Right forelimb (tissue), 1 donor: ENCODE measurements at regions not wholly inside any gene's neighbourhood (a gene's known extent, or its start where the extent isn't known, plus 50 kb on each side); places are given as distances from the start of the nearest gene placed in this dataset.
A peak's percentile ranks its signal among the peaks of the same experiment; 100 is the strongest.

Experiments
- DNase-seq: peaks from one replicate; pipeline ENCODE4 v3.0.0-alpha.2; 2018

DNA sequence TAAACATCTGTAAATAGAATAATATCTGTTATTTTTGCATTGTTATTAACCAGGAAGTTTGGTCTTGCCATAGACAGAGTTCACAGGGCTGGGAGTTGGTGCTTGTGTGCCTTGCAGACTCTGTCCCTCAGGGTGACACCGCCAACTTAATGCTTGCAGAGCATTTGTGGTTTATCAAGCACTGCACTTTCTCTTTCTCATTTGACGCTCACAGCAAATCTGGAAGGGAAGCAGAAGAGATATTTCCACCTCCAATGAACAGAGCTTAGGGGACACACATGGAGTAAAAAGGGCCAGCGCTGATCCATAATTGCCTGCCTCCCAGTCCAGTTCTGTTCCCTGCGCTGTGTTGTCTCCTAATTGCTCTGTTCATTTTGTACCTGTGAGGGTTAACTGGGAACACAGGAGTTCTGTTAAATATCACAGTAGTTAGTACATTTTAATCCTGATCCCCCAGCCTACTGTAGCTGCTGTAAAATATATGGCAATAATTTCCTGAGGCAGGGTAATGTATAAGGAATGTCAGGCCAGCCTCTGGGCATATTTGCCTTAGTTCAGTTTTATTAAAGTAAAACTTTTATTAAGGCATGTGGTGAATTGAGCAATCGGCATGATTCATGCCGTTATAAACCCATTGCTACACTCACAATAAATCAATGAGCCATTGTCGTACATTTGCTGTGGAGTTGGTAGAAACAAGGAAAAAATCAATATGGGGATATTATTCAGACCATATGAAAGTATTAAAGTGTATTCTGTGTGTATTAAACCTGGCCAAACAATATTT, 182.5 kb upstream of the OSR1 start:
- no peak for DNase-seq

DNA sequence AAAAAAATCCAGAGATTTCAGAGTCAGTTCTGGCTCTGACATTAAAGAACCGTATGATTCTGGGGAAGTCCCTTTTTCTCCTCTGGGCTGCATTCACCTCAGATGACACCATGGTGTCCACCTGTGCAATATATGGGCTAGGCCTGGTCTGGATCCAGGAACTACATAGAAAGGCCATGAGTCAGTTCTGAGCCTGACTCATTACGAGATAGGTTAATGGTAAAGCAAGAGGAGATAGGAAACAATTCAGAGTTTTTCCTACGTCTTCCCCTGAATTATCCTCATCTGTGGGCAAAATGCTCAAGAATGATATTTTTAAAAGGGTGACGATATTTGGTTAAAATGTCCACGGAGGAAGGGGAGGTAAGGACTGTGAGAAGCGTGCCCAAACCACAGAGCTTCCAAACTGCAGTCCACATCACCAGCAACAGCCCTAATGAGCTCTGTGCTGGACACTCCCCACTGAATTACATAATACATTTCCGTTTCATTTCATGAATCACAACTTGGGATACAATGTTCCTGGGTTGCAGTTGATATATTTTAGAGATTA, 180.1 kb upstream of the OSR1 start:
- DNase-seq = no peak

DNA sequence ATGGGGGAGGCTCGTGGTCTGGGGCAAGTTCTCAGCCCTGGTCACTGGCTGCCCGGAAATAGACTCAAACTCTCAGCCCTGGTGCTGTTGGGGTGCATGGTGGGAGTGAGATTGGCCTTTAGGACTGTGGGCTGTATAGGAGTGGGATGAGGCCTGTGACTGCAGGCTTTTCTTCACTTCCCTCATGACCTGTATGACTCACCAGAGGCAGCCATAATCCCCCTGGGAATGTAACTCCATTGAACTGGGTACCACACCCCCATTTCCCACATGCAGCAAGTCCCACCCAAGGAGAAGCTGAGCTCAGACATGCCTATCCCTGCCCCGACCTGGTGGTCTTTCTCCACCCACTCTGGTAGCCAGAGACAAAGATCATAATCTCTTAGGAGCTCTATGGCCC, 177.7 kb upstream of the OSR1 start:
- no peak for DNase-seq

DNA sequence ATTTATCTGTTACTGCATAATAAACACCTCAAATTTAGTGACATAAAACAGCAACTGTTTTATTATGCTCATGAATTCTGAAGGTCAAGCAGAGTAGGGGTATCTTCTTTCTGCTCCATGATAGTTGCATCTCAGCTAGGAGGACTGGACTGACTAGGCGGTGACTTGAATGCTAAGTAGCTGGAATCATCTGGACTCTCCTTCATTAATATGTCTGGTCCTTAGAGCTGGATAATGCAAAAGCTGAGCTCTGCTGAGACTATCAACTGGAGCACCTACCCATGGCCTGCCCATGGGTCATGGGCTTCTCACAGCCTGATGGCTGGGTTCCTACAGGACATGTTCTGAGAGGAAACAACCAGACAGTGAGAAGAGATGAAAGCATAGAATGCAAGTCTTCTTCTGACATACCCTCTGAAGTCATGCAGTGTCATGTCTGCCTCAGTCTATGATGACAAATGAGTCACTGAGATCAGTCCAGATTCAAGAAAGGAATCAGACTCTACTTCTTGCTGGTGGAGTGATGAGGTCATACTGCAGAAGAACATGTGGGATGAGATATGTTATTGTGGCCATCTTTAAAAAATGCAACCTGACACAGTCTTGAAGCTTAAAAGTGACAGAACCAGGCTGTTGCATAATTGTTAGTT, 174.2 kb upstream of the OSR1 start:
- no peak for DNase-seq

DNA sequence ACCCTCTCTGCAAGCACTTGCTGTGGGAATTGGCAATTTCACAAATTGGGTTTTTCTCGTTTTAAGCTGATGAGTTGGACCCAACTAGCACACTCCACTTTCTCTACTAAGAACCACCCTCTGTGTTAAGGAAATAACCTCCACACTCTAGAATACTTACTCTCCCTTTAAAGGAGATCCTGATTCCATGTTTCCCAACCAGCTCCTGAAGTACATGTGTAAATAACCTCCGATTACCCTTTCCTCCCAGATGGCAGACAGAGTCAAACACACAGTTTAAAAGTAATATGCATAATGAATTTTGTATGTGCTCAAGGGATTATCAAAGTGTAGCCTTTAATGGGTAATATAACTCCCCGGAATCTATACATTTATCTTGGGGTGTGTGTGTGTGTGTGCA, 171.3 kb upstream of the OSR1 start:
- DNase-seq = no peak

DNA sequence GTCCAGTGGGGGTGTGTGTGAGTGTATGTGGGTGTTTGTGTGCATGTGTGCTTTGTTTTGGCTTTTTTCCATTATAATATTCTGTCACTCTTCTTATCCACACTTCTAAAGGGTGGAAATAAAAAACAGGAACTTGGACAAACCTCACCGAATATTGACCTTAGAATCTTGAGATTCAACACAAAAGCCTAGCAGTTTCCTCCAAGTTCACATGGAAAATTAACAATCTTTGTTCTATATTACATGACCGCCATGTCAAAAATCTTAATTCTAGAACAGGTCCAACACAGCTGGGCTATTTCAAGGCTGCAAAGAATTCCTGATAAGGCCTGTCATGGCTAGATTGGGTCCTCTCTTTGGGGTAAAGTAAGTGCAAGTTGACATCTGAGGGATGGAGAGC, 169.3 kb upstream of the OSR1 start:
- DNase-seq = no peak

DNA sequence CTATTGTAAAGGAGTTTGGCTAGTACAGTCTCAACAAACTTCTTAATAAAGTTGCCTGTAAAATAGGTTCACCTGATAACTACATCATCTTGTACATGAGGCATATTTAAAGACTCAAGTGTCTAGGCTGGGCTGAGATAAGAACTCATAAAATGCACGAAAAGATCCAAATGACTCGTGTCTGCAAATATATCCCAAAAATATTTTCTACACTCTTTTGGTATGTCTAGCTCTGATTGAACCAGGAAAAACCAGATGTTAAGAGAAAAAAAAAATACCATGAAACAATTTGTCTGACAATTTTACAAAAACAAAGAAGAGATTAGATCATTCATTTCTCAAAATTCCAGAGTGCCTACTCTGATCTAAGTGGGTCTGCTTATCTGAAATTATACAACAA, 166.9 kb upstream of the OSR1 start:
- no peak for DNase-seq

DNA sequence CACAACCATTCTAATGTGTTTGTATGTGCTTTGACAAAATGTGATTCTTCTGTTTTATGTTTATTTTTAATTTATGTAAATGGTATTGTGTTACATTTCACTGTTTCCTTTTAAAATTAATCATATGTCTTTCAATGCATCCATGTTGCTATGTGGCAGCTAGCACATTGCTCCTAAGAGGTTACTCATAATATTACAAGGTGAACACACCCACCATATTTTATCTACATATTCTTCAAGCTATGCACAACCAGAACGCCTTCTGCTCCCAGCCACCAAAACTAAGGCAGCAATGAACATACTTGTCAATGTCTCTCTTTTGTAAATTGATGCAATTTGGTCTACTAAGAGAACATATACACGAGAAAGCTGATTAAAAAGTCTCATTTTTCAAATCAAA, 160.6 kb upstream of the OSR1 start:
- no peak for DNase-seq

DNA sequence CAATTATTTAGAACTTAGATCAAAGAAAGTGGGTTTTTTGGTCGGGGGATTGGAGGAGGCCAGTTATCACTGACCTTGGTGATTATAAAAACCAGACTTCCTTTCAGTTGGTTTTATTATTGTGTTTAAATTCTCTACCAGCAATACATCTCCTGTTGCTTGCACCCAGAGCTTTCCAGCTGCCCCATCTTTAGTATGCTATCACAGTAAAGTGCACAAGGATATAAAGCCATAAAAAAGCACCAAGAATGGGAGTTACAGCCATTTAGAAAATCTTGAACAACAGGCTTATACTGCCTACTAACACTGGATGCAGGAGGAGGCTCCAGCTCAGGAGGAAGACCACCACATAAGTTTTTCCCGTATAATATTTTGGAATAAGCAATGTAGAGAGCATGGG, 148.7 kb upstream of the OSR1 start:
- DNase-seq = no peak

DNA sequence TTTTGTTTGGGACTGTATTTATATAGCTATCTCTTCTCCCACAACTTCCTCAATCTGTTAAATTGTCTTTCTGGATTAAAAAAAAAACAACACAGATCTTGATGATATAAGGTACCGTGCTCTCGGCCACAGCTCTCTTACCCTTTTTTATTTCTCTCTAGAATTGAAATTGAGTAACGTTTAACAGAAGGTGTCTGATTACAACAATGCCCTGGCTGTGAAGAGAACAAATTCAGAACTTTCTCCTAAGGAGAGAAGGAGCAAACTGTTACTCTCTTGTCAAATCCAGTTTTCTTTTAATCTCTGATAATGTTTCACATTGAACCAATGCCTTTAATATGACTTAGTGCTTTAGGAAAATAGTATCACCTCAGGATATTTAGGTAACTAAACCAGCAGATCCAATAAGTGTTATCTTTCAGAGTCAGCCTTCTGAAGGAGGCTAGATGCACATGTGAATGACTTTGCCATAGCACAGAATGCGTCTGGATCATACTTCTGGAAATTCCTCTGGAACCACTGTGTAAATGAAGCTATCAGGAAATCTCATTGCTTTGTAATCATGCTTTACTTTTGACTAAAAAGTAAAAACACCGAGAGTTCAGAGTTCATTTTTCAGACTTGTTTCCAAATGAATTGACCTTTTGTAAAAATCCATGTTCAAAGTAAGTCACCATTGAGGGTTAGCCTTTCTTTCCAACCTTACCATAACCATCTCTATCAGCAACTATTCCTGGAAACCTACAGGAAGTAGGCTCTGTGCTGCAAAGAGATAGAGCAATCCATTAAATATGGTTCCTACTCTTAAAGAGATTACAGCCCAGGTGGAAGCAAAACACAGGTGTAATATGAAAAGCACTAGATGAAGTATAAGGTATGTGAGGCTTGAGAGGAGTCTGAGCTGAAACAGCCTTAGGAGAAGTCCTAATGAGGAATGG, 147.0 kb upstream of the OSR1 start:
- DNase-seq = no peak

DNA sequence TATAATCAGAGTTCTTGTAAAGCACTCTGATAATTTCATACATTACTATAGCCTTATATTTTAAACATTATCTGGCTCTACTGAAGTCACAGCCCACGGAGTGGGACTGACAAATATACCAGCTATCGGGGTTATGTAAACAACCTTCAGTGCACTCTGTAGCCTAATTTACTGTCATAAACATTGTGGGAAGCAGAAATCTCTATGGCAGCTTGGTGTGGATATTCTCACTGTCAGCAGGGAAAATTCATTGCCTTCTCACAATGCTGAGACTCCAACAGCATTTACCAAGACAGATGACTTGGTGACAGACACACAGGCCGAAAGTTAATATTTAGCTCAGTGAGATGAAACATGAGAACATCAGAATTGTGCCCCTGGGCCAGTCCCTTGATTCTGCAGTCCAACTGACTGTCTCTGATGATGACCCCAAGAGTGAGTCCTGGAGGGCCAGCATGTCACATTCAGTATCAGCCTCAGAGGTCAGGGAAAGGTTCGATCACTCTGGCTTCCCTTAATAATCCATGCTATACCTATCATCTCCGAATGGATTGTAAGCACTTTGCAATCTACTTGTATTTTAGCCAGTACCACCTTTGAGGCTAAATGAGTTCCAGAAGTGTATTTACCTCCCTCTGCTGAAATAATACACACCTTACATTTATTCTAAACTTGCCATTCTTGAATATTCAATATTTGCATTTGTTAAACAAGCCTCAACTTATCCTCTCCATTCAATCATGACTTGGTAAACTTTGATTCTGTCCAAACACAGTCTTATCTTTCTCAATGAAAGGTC, 146.2 kb upstream of the OSR1 start:
- no peak for DNase-seq

DNA sequence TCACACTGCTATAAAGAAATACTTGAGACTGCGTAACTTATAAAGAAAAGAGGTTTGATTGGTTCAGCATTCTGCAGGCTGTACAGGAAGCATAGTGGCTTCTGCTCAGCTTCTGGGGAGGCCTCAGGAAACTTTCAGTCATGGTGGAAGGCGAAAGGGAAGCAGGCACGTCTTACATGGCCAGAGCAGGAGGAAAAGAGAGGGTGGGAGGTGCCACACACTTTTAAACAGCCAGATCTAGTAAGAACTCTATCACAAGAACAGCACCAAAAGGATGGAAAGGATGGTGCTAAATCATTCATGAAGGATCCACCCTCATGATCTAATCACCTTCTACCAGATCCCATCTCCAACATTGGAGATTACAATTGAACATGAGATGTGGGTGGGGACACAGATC, 145.5 kb upstream of the OSR1 start:
- DNase-seq = no peak

DNA sequence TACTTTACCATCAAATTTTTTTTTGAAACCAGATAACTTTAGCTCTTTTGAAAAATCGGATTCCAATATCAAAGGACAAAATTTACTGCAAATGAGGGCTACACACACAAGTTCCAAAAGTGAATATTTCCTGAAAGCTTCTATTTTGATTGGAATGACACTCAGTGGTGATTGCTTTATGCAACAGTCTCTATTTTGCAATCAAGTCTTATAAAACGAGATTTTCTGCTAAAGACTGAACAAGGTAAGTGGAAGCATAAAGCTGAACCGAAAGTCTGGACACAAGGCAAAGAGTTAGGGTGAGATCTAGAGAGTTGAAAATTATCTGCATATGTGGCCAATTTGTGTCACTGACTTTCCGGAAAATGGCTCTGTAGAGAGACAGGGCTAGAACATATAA, 145.0 kb upstream of the OSR1 start:
- no peak for DNase-seq

DNA sequence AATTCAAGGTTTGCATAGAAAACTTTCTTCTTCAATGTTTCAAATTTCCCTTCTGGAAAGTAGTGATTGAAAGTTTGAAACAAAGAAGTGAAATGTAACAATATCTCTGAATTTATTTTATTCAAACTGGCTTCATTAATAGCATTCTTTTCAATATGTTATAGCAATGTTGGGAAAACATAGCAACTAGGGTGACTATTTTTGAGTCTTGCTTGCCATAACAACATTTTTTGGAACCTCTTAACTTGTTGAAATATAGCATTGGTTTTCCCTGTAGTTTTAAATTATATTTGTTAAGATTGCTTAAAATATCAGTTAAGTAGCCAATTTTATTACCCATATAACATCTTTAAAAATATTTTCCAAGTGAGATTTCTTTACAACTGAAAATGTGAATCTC, 141.7 kb upstream of the OSR1 start:
- DNase-seq = no peak

DNA sequence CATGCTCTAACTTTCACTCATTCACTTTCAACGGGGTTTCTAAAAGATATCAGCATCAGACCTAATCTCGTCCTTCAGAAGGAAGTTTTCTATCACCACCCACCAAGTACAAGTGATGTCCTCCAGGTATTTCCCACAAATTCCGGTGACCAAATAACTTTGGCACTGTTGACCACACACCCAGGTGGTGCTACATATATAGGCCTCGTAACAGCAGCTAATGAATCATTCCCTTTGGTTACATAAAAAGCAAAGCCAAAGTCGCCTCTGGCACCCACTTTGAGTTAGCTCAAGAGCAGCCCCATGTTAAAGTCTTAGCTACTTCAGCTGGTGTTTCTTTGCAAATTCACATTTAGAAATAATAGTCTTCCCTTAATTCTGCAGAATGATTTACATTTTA, 138.2 kb upstream of the OSR1 start:
- no peak for DNase-seq

DNA sequence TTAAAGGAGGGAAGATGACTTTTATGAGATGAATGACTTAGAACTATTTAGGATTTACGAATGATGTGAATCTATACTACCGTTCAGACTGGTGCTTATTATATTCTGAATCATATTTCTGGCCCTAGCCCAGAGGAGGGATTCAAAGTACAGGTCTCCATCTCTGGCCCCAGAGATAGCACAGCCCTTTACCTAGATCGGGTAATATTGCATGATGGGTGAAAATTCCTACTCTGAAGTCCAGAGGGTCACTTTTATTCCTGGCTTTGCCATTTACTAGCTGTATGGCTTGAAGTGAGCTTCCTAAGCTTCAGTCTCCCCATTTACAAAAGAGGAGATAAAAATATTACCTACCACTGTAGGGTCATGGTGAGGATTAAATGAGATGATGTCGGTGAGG, 135.8 kb upstream of the OSR1 start:
- no peak for DNase-seq

DNA sequence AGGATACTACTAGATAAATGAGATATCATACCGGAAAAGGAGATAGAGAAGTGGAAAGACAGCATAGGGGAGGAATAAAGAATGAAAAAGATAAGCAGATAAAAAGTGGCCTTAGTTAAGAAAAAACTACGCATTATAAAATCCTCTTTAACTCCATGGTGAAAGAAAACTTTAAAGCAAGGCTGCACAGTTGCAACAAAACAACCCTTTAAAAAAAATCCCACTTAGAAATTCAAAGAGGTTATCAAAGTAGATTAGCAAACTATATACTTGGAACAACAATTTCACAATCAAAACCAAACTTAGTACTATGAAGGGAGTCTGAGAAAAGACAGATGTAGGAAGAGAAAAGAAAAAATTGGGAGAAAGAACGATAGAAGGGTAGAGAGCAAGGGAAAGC, 133.4 kb upstream of the OSR1 start:
- DNase-seq = no peak

DNA sequence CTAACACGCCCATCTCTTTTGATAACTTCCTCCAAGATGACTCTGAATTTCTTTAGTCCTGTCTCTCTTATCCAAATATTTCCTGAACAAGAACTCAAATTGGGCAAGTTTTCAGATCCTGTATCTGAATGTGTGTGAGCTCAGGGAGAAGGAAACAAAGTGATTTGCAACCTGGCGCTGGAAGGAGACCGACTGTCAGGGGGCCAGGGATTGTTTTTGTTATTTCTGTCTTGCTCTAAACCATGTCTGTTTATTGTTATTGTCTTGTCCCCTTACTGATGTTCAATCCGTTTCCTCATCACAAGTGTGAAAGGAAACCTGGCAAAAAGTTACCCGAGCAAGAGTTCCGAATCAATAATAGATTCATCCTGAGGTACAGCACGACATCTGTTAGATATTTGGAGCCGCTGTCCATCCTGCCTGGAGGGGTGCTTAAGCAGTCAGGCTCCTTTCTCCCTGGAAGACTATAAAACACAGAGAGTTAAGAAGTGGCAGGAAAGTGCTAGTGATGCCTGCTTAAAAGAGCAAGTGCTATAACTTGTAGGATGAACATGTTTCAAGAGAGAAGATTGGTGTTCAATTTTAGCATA, 132.5 kb upstream of the OSR1 start:
- peak; percentile 57 for DNase-seq

DNA sequence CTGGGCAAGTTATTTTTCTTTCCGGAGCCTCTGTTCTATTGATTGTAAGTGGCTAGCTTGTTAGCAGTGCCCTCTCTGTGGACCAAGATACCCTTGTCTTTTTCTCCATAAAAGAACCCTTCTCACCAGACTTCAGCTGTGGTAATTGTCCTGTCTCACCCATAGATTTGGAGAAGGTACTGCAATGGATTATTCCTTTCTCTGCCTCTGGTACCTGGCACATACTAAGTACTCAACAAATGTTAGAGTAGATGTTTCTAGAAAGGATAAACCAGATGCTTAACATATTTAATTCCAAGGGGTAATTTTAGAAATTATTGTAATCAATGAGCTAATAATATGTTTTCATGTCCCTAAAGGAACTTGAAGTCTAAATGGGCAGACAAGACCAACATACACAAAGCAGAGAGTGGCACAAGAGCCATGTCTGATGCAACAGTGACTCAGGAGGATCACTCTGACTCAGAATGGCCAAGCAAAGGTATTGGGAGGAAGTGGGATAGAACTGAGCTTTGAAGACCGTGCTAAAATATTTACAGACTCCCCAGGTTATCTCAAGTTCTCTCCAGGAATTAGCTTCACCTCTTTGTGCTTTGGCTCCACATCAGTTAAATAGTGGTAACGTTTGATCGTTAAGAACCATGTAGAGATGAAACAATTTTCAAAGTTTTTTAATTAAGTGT, 129.7 kb upstream of the OSR1 start:
- DNase-seq = no peak

DNA sequence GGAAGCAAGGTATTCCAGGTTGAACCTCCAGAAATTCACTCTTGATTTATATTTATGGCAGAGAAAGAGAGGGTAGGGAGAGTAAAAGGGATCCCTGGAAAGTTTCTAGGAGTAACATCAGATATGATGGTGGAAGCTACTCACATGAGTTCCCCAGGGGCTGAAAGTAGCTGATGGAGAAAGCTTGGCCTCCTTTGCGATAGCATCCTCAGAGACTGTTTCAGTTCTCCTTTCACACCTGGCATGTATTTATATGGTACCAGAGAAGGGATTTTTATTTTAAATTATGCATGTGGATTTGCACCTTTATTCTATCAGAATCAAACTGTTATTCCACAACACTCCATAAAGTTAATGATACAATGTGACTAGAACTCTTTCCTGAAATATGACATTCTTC, 126.3 kb upstream of the OSR1 start:
- DNase-seq = no peak

DNA sequence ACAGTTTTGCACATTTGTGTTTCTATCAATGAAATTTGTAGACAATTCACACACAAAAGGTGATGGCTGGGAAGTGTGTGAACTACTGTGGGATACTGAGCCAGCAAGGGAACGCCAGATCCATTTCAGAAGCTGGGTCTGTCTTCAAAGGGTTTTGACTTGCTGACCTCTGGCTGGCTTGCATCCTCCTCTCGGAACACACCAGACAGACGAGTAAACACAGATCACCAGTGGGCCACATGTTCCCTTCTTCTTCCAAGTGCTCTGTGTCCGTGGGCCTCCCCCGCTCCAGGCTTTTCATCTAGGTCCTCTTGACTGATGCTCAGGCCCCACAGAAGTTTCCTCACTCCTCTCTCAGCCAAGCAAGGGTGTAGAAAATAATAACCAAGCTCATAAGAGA, 122.2 kb upstream of the OSR1 start:
- DNase-seq = no peak

DNA sequence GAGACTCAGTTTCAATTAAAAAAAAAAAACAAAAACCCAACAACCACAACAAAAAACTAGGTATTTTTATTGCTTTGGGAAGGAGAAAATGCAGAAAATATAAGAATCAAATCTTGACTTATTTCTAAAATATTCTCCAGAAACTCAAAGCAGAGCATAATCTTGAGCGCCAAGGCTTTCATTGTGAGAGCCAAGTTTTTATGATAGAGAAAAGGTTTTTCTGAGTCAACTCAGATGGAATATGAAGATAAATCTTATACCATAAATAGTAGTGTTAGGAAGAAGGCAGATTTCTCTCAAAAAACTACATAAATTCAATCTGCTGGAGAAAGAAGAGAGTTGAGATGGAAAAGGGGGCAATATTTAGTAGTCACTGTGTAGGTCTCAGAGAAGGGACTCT, 121.2 kb upstream of the OSR1 start:
- DNase-seq = no peak
